ENCODE measurements at regions not wholly inside any gene's neighbourhood (a gene's known extent, or its start where the extent isn't known, plus 50 kb on each side); places are given as distances from the start of the nearest gene placed in this dataset.

GRCh38 chr19:30676990-30677679, 305.0 kb downstream of the ZNF536 start:
- TF ChIP-seq CTCF (IDR thresholded peaks at IDR 0.05; ENCODE audit: insufficient read depth, low read depth, low read length): no peak
- no peak for DNase-seq (ENCODE audit: low read depth)
- H3K4me3 ChIP-seq (ENCODE audit: low read depth, low read length): no peak overlapping the region

- no peak for TF ChIP-seq CTCF (IDR thresholded peaks at IDR 0.05; ENCODE audit: insufficient read depth, low read depth, low read length)
- DNase-seq (ENCODE audit: low read depth): no peak
- no peak overlapping the region for H3K4me3 ChIP-seq (ENCODE audit: low read depth, low read length)
Observed at GRCh38 chr19:30675086-30675485, 302.9 kb downstream of the ZNF536 start.

- DNase-seq (ENCODE audit: low read depth): no peak
- no peak for TF ChIP-seq CTCF (IDR thresholded peaks at IDR 0.05; ENCODE audit: insufficient read depth, low read depth, low read length)
- no peak overlapping the region for H3K4me3 ChIP-seq (ENCODE audit: low read depth, low read length)
Observed at GRCh38 chr19:30674656-30675055, 302.5 kb downstream of the ZNF536 start.

GRCh38 chr19:30673336-30673735, 301.2 kb downstream of the ZNF536 start:
- H3K4me3 ChIP-seq (ENCODE audit: low read depth, low read length): no peak overlapping the region
- no peak for DNase-seq (ENCODE audit: low read depth)

GRCh38 chr19:30672926-30673325, 300.7 kb downstream of the ZNF536 start:
- DNase-seq (ENCODE audit: low read depth): no peak
- no peak overlapping the region for H3K4me3 ChIP-seq (ENCODE audit: low read depth, low read length)
- no peak for TF ChIP-seq CTCF (IDR thresholded peaks at IDR 0.05; ENCODE audit: insufficient read depth, low read depth, low read length)

More at GRCh38 chr19:30673336-30673735, 301.2 kb downstream of the ZNF536 start:
- TF ChIP-seq CTCF (IDR thresholded peaks at IDR 0.05; ENCODE audit: insufficient read depth, low read depth, low read length): no peak

- no peak overlapping the region for H3K4me3 ChIP-seq (ENCODE audit: low read depth, low read length)
- no peak for DNase-seq (ENCODE audit: low read depth)
- no peak for TF ChIP-seq CTCF (IDR thresholded peaks at IDR 0.05; ENCODE audit: insufficient read depth, low read depth, low read length)
Observed at GRCh38 chr19:30671622-30672051, 299.5 kb downstream of the ZNF536 start.

- no peak overlapping the region for H3K4me3 ChIP-seq (ENCODE audit: low read depth, low read length)
- no peak for TF ChIP-seq CTCF (IDR thresholded peaks at IDR 0.05; ENCODE audit: insufficient read depth, low read depth, low read length)
Observed at GRCh38 chr19:30671367-30671619, 299.1 kb downstream of the ZNF536 start.

More at GRCh38 chr19:30671367-30671619, 299.1 kb downstream of the ZNF536 start:
- DNase-seq (ENCODE audit: low read depth): no peak

Data from fibroblast of villous mesenchyme (primary cell).